ENCODE measurements at regions not wholly inside any gene's neighbourhood (a gene's known extent, or its start where the extent isn't known, plus 50 kb on each side); places are given as distances from the start of the nearest gene placed in this dataset.

- Histone ChIP-seq H3K27ac (ENCODE audit: extremely low read depth, low read depth, low read length) (no peak overlapping the region), H3K9me1 (ENCODE audit: control insufficient read depth, insufficient read depth, low read length) (no peaks in the 10 kb centered on the region), H3K36me3 (ENCODE audit: control insufficient read depth, insufficient read depth, low read length) (no peaks in the 10 kb centered on the region), H2AFZ (ENCODE audit: low read depth, low read length) (no peak overlapping the region), H3K4me1 (replicated peaks in 1 of 2; ENCODE audit: control insufficient read depth in 2 of 2, insufficient read depth in 2 of 2, low read length in 2 of 2) (no peaks in the 10 kb centered on the region; a peak in 1 of 5 replicates), H3K9me3 (replicated peaks; ENCODE audit: control insufficient read depth, insufficient read depth, low read depth, low read length) (no peaks in the 10 kb centered on the region), H3K9ac (ENCODE audit: insufficient read depth in 1 of 2, low read depth in 2 of 2, low read length in 2 of 2) (no peak overlapping the region), H3K4me2 (ENCODE audit: insufficient read depth, low read length) (no peak overlapping the region), H4K20me1 (replicated peaks; ENCODE audit: control insufficient read depth, insufficient read depth, low read length) (peaks cover 5% of the 10 kb centered on the region; the same call in 1 of the 2 replicates), H3K4me3 (no peak overlapping the region), H3K79me2 (ENCODE audit: control insufficient read depth, insufficient read depth, low read length) (no peaks in the 10 kb centered on the region), H3K27me3 (ENCODE audit: control insufficient read depth in 2 of 2, insufficient read depth in 2 of 2, low read length in 2 of 2) (peaks cover 20 to 70% of the 10 kb centered on the region in 2 experiments; a peak in 4 of 5 replicates)
- CTCF ChIA-PET (ENCODE audit: low intra/inter-chr PET ratio): no interaction called here
- POLR2A ChIA-PET: interaction anchor here (1.1 kb wide), 1 partner anchor 11 kb away, joined by 3 read pairs; no protein-coding TSS in a partner anchor
- WGBS (ENCODE audit: insufficient coverage, low coverage, missing lambda C conversion rate): 2% methylated on average over 5 of the region's 5 CpGs
- DNase-seq (ENCODE audit: extremely low read depth in 1 of 4, low spot score in 3 of 4) (no peak), ATAC-seq (no peak), FAIRE-seq (no peak)
- no TSS peak for BruUV-seq (replicated peaks)
- TF ChIP-seq NR4A1 (CRISPR knock-in tag; IDR thresholded peaks at IDR 0.05): no peak
- no peak for TF ChIP-seq NR4A1 (tag; IDR thresholded peaks at IDR 0.05)
- no peak for TF ChIP-seq NCOA6 (IDR thresholded peaks at IDR 0.05)
- TF ChIP-seq FOSL1 (tag; conservative IDR thresholded peaks at IDR 0.05): no peak
- TF ChIP-seq HDAC1 (IDR thresholded peaks at IDR 0.05): no peak
- TF ChIP-seq ELF2 (CRISPR knock-in tag; IDR thresholded peaks at IDR 0.05): no peak
- TF ChIP-seq, protein P1, sequence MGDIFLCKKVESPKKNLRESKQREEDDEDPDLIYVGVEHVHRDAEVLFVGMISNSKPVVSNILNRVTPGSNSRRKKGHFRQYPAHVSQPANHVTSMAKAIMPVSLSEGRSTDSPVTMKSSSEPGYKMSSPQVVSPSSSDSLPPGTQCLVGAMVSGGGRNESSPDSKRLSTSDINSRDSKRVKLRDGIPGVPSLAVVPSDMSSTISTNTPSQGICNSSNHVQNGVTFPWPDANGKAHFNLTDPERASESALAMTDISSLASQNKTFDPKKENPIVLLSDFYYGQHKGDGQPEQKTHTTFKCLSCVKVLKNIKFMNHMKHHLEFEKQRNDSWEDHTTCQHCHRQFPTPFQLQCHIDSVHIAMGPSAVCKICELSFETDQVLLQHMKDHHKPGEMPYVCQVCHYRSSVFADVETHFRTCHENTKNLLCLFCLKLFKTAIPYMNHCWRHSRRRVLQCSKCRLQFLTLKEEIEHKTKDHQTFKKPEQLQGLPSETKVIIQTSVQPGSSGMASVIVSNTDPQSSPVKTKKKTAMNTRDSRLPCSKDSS (IDR thresholded peaks at IDR 0.05; ENCODE audit: low read depth, partially characterized antibody): no peak
- no peak for TF ChIP-seq ERF (CRISPR knock-in tag; IDR thresholded peaks at IDR 0.05)
- no peak for TF ChIP-seq CCNT2 (IDR thresholded peaks at IDR 0.05; ENCODE audit: borderline replicate concordance, extremely low read depth, insufficient read length, low read depth, low read length)
- TF ChIP-seq ZNF764 (CRISPR knock-in tag; IDR thresholded peaks at IDR 0.05; ENCODE audit: low read depth): no peak
- TF ChIP-seq SREBF1 (IDR thresholded peaks at IDR 0.05; ENCODE audit: borderline replicate concordance, low read depth, low read length): no peak
- TF ChIP-seq TFAP4 (CRISPR knock-in tag; IDR thresholded peaks at IDR 0.05; ENCODE audit: borderline replicate concordance): no peak
- TF ChIP-seq ZNF707 (CRISPR knock-in tag; conservative IDR thresholded peaks at IDR 0.05): no peak
- no peak for TF ChIP-seq HLTF (IDR thresholded peaks at IDR 0.05)
- in situ Hi-C loops (cut with MboI): no loop called here
- intact Hi-C loops (cut with micrococcal nuclease): no loop called here
These were observed 652.9 kb upstream of the ID2 start for GRCh38 chr2:8028981-8029380.

Data from K562 (cell line).